Adrenal gland (tissue), 5 donors: ENCODE measurements at regions not wholly inside any gene's neighbourhood (a gene's known extent, or its start where the extent isn't known, plus 50 kb on each side); places are given as distances from the start of the nearest gene placed in this dataset.

Source experiments
- POLR2A ChIP-seq, 2 donors: fragments of 450-650 bp; IDR thresholded peaks; one replicate each; pipeline ENCODE4 v1.6.1; 2017; ENCODE audit warnings: antibody characterized with exemption in 2 of 2, mild to moderate bottlenecking in 2 of 2, moderate library complexity in 1 of 2
- TF ChIP-seq, protein P1 (sequence below), 6 experiments: fragments of 450-650 bp in 4 of 6; fragments of 200-600 bp in 2 of 6; sonication (generic) in 1 of 6; IDR thresholded peaks; 1 replicate in 5 of 6; 2 replicates in 1 of 6; pipeline versions ENCODE4 v1.5.1 to v1.8.0; 2016 to 2021; ENCODE audit warnings: antibody characterized with exemption in 6 of 6, mild to moderate bottlenecking in 2 of 6, moderate library complexity in 1 of 6
- donor health status: DM: no; HTN: no; CAD: no.

GRCh38 chr3:90010341-90010740 is 902.9 kb downstream of the EPHA3 start:
- TF ChIP-seq, protein P1, sequence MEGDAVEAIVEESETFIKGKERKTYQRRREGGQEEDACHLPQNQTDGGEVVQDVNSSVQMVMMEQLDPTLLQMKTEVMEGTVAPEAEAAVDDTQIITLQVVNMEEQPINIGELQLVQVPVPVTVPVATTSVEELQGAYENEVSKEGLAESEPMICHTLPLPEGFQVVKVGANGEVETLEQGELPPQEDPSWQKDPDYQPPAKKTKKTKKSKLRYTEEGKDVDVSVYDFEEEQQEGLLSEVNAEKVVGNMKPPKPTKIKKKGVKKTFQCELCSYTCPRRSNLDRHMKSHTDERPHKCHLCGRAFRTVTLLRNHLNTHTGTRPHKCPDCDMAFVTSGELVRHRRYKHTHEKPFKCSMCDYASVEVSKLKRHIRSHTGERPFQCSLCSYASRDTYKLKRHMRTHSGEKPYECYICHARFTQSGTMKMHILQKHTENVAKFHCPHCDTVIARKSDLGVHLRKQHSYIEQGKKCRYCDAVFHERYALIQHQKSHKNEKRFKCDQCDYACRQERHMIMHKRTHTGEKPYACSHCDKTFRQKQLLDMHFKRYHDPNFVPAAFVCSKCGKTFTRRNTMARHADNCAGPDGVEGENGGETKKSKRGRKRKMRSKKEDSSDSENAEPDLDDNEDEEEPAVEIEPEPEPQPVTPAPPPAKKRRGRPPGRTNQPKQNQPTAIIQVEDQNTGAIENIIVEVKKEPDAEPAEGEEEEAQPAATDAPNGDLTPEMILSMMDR (IDR thresholded peaks at IDR 0.05): no peak
- TF ChIP-seq POLR2A (IDR thresholded peaks at IDR 0.05): no peak
